DND-41 (cell line): ENCODE measurements at regions not wholly inside any gene's neighbourhood (a gene's known extent, or its start where the extent isn't known, plus 50 kb on each side); places are given as distances from the start of the nearest gene placed in this dataset.

Source experiments
- CTCF ChIP-seq: IDR thresholded peaks from 2 replicates; pipeline ENCODE4 v1.5.1; 2012; ENCODE audit warnings: borderline replicate concordance, low read length, moderate library complexity, mild to moderate bottlenecking; ENCODE audit not compliant: poor library complexity, severe bottlenecking; ENCODE audit errors: extremely low read depth
- EZH2 ChIP-seq: IDR thresholded peaks from 3 replicates; pipeline ENCODE4 v1.6.1; 2012; ENCODE audit warnings: borderline replicate concordance, low read depth, mild to moderate bottlenecking, moderate library complexity, low read length, inconsistent platforms; ENCODE audit not compliant: severe bottlenecking

GRCh38 chr10:78212786-78213175, 179.1 kb downstream of the RPS24 start:
- TF ChIP-seq EZH2 (no peak), CTCF (no peak)
